SK-N-SH (cell line): ENCODE measurements at regions not wholly inside any gene's neighbourhood (a gene's known extent, or its start where the extent isn't known, plus 50 kb on each side); places are given as distances from the start of the nearest gene placed in this dataset.

Experiments used
- CTCF ChIA-PET: fragments of 300-600, 350-600 bp; formaldehyde crosslinking; extraction: SDS; loops from one replicate; lab custom pipeline; 2021; lab: Yijun Ruan, JAX
- POLR2A ChIA-PET: fragments of 350-600 bp; sonication (Branson Sonifier 250); formaldehyde crosslinking; extraction: SDS; loops from one replicate; lab custom pipeline; 2020; ENCODE audit warnings: antibody characterized with exemption, inconsistent platforms; lab: Yijun Ruan, JAX
- DNase-seq: peaks from one replicate; pipeline ENCODE4 v3.0.0; 2012
- H2AFZ ChIP-seq: fragments of 200-600 bp; sonication (generic); 2 replicates; pipeline ENCODE4 v1.8.1; 2016; ENCODE audit warnings: antibody characterized with exemption, mild to moderate bottlenecking, low read depth
- H3F3A ChIP-seq: fragments of 200-600 bp; sonication (generic); replicated peaks from 2 replicates; pipeline ENCODE3; 2016; ENCODE audit warnings: antibody characterized with exemption, mild to moderate bottlenecking; ENCODE audit not compliant: insufficient read depth
- H3K27ac ChIP-seq, 2 experiments: fragments of 200-500 bp in 1 of 2; fragments of 200-600 bp in 1 of 2; sonication (Bioruptor generic) in 1 of 2; sonication (generic), shearing (Covaris generic) in 1 of 2; 2 replicates each; pipeline versions ENCODE4 v1.5.1 to v1.6.1; 2014 to 2016; ENCODE audit warnings: low read depth in 2 of 2, inconsistent platforms in 1 of 2, low read length in 1 of 2, mild to moderate bottlenecking in 1 of 2, mixed read lengths in 1 of 2
- H3K27me3 ChIP-seq: fragments of 200-600 bp; sonication (generic), shearing (Covaris generic); 2 replicates; pipeline ENCODE4 v1.6.1; 2016; ENCODE audit warnings: mixed run types; ENCODE audit not compliant: insufficient read depth
- H3K36me3 ChIP-seq, 2 experiments: fragments of 200-500 bp in 1 of 2; fragments of 200-600 bp in 1 of 2; sonication (Bioruptor generic) in 1 of 2; sonication (generic) in 1 of 2; replicated peaks in 1 of 2; 2 replicates each; pipeline versions ENCODE3 to v1.5.1; 2014 to 2016; ENCODE audit warnings: low read length in 1 of 2, mild to moderate bottlenecking in 1 of 2; ENCODE audit not compliant: insufficient read depth in 2 of 2, control insufficient read depth in 1 of 2
- H3K4me1 ChIP-seq, 2 experiments: fragments of 200-500 bp in 1 of 2; fragments of 200-600 bp in 1 of 2; sonication (Bioruptor generic) in 1 of 2; sonication (generic), shearing (Covaris generic) in 1 of 2; 2 replicates each; pipeline versions ENCODE4 v1.5.1 to v1.6.1; 2014 to 2016; ENCODE audit warnings: low read depth in 1 of 2, low read length in 1 of 2, mixed run types in 1 of 2; ENCODE audit not compliant: insufficient read depth in 2 of 2, control insufficient read depth in 1 of 2
- H3K4me2 ChIP-seq: fragments of 200-600 bp; sonication (generic), shearing (Covaris generic); 2 replicates; pipeline ENCODE4 v1.6.1; 2017; ENCODE audit warnings: mixed run types
- H3K4me3 ChIP-seq, 2 experiments: fragments of 200-500 bp in 1 of 2; fragments of 200-600 bp in 1 of 2; sonication (Bioruptor generic) in 1 of 2; sonication (generic), shearing (Covaris generic) in 1 of 2; 2 replicates each; pipeline versions ENCODE4 v1.5.1 to v1.8.1; 2014 to 2016; ENCODE audit warnings: low read depth in 2 of 2, inconsistent platforms in 1 of 2, low read length in 1 of 2, mild to moderate bottlenecking in 1 of 2, mixed read lengths in 1 of 2, moderate library complexity in 1 of 2
- H3K79me2 ChIP-seq: fragments of 200-600 bp; sonication (generic); 2 replicates; pipeline ENCODE4 v1.8.1; 2017; ENCODE audit warnings: mild to moderate bottlenecking; ENCODE audit not compliant: insufficient read depth
- H3K9ac ChIP-seq: fragments of 200-600 bp; sonication (generic); 2 replicates; pipeline ENCODE4 v1.6.1; 2017; ENCODE audit warnings: mixed run types
- H3K9me2 ChIP-seq: fragments of 200-600 bp; sonication (generic); 2 replicates; pipeline ENCODE4 v1.6.1; 2017; ENCODE audit warnings: mixed run types
- H3K9me3 ChIP-seq: fragments of 200-600 bp; sonication (generic); 2 replicates; pipeline ENCODE4 v1.6.1; 2017; ENCODE audit warnings: mixed run types, mild to moderate bottlenecking, moderate library complexity
- H4K20me1 ChIP-seq: fragments of 200-600 bp; sonication (generic); 2 replicates; pipeline ENCODE4 v1.6.1; 2017; ENCODE audit warnings: mild to moderate bottlenecking, mixed run types; ENCODE audit not compliant: insufficient read depth
- EZH2phosphoT487 ChIP-seq: fragments of 200-600 bp; sonication (generic); IDR thresholded peaks from 2 replicates; pipeline ENCODE4 v1.6.1; 2017; ENCODE audit warnings: low read depth, mixed run types, mild to moderate bottlenecking, antibody characterized with exemption, moderate library complexity, borderline replicate concordance
- GABPA ChIP-seq: IDR thresholded peaks from 2 replicates; pipeline ENCODE4 v1.4.0; 2012; ENCODE audit warnings: low read depth, mild to moderate bottlenecking
- GATA2 ChIP-seq: sonication (generic); formaldehyde crosslinking; IDR thresholded peaks from 2 replicates; pipeline ENCODE4 v1.5.0; 2020; ENCODE audit warnings: mild to moderate bottlenecking, missing genetic modification reagents
- IRF3 ChIP-seq: fragments of 150-350 bp; IDR thresholded peaks from 2 replicates; pipeline ENCODE4 v1.6.1; 2016; ENCODE audit warnings: mild to moderate bottlenecking, low read depth, low read length
- MAX ChIP-seq: IDR thresholded peaks from 2 replicates; pipeline ENCODE4 v1.4.0; 2012; ENCODE audit warnings: low read depth
- MEF2A ChIP-seq: IDR thresholded peaks from 2 replicates; pipeline ENCODE4 v1.4.0; 2012; ENCODE audit warnings: low read depth, borderline replicate concordance
- MXI1 ChIP-seq: IDR thresholded peaks from 2 replicates; pipeline ENCODE4 v1.6.1; 2012; ENCODE audit warnings: mild to moderate bottlenecking, low read depth, low read length, improper control_type of control experiment
- NFIC ChIP-seq: IDR thresholded peaks from 2 replicates; pipeline ENCODE4 v1.4.0; 2012; ENCODE audit warnings: borderline replicate concordance
- RCOR1 ChIP-seq: fragments of 150-350 bp; IDR thresholded peaks from 2 replicates; pipeline ENCODE4 v1.6.1; 2017; ENCODE audit warnings: antibody characterized with exemption, low read length
- REST ChIP-seq: IDR thresholded peaks from 2 replicates; pipeline ENCODE4 v1.6.1; 2012; ENCODE audit warnings: mild to moderate bottlenecking, low read depth, low read length, moderate library complexity
- RFX5 ChIP-seq: IDR thresholded peaks from 2 replicates; pipeline ENCODE4 v1.6.1; 2012; ENCODE audit warnings: mild to moderate bottlenecking, improper control_type of control experiment, low read length
- TAF1 ChIP-seq: IDR thresholded peaks from 2 replicates; pipeline ENCODE4 v1.6.1; 2012; ENCODE audit warnings: low read depth, mild to moderate bottlenecking, low read length, moderate library complexity, borderline replicate concordance
- USF2 ChIP-seq: fragments of 150-350 bp; IDR thresholded peaks from 2 replicates; pipeline ENCODE4 v1.6.1; 2017; ENCODE audit warnings: antibody characterized with exemption, low read length, low read depth, borderline replicate concordance
- WGBS: methylation state at CpG from one replicate; pipeline ENCODE4 v1.1.6; 2017; ENCODE audit warnings: low lambda C conversion rate; 5-methylcytosine and 5-hydroxymethylcytosine counted together

- no peak for TF ChIP-seq GATA2 (CRISPR knock-in tag)
- TF ChIP-seq RCOR1, result no peak
- no peak for TF ChIP-seq MAX
- no peak for TF ChIP-seq EZH2phosphoT487
- TF ChIP-seq REST, result no peak
- TF ChIP-seq MXI1, result no peak
- TF ChIP-seq IRF3, result no peak
- TF ChIP-seq TAF1, result no peak
- Histone ChIP-seq H2AFZ (no peak overlapping the region), H3K4me3 (no peak overlapping the region), H3K9ac (no peak overlapping the region), H3K27ac (no peak overlapping the region), H3K36me3 (no peaks in the 10 kb centered on the region), H3K4me1 (no peaks in the 10 kb centered on the region), H3K9me3 (no peaks in the 10 kb centered on the region), H3K9me2 (no peaks in the 10 kb centered on the region), H4K20me1 (no peaks in the 10 kb centered on the region), H3F3A (no peaks in the 10 kb centered on the region), H3K4me2 (no peak overlapping the region), H3K79me2 (no peaks in the 10 kb centered on the region), H3K27me3 (0 out of 2 replicates have a peak, but pooled peaks cover 4% of the 10 kb centered on the region)
- WGBS, result no CpG with 5 or more reads among the region's 1 CpG
- ChIA-PET CTCF (interaction anchor here (0.6 to 9.8 kb wide), 5 partner anchors 9 to 568 kb away, joined by 3 to 110 read pairs (median 4); no protein-coding TSS in a partner anchor), POLR2A (no interaction called here)
- no peak for DNase-seq
These were observed 183.8 kb upstream of the MC4R start for GRCh38 chr18:60556326-60556725.

- no peak for TF ChIP-seq MEF2A
- no peak for TF ChIP-seq USF2
- TF ChIP-seq GABPA, result no peak
- TF ChIP-seq NFIC, result no peak
- TF ChIP-seq MAX, result no peak
- no peak for TF ChIP-seq RFX5
- Histone ChIP-seq H3K36me3 (no peaks in the 10 kb centered on the region), H4K20me1 (no peaks in the 10 kb centered on the region), H3K4me3 (no peak overlapping the region), H3K4me2 (no peak overlapping the region), H2AFZ (no peak overlapping the region), H3K79me2 (no peaks in the 10 kb centered on the region), H3K4me1 (no peaks in the 10 kb centered on the region), H3K9ac (no peak overlapping the region), H3K9me3 (no peaks in the 10 kb centered on the region), H3F3A (no peaks in the 10 kb centered on the region), H3K27ac (no peak overlapping the region), H3K27me3 (0 out of 2 replicates have a peak, but pooled peaks cover 4% of the 10 kb centered on the region), H3K9me2 (no peaks in the 10 kb centered on the region)
- no peak for DNase-seq
- POLR2A ChIA-PET, result no interaction called here
- WGBS, result 68% methylated on average over 2 of the region's 2 CpGs
- CTCF ChIA-PET, result interaction anchor here (0.7 to 1.7 kb wide), 3 partner anchors 10 to 572 kb away, joined by 3 to 7 read pairs (median 4); no protein-coding TSS in a partner anchor
These were observed 187.5 kb upstream of the MC4R start for GRCh38 chr18:60560071-60560470.
